HG02763 (cell line): ENCODE measurements at regions not wholly inside any gene's neighbourhood (a gene's known extent, or its start where the extent isn't known, plus 50 kb on each side); places are given as distances from the start of the nearest gene placed in this dataset.
"Not testable (repeated sequence)": the region's sequence is repeated elsewhere in the genome, so short reads cannot be mapped to it uniquely, and the experiment has no call there.

Source experiments
- ATAC-seq: cut with Tn5 transposase; IDR thresholded peaks from one replicate; pipeline ENCODE4 v1.9.1; 2021; ENCODE audit warnings: mild to moderate bottlenecking, moderate library complexity; ENCODE audit not compliant: unreplicated experiment

DNA sequence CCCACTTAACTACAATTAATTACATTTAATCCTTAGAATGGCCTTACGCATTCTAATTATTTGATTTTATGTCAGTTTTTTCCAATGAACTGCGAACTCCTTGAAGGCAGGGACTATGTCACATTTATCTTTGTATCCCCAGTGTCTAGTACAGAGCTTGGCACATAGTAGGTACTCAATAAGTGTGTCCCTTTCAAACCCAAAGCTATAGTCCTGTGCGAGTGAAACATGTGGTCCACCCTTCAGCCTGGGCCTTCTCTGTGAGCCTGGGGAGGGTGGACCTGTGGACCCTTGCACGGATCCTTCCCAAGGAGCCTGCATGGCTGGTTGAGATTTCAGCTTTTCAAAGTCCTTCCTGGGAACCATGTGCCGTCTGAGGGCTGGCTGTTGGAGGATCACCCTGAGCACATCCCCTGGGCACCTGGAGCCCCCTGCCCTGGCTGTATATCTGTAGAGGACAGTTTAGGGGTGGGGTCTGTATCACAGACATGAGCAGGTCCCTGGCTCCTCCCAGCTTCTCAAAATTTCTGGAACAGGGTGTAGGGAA, 103.1 kb downstream of the IER5 start:
- ATAC-seq, result no peak

DNA sequence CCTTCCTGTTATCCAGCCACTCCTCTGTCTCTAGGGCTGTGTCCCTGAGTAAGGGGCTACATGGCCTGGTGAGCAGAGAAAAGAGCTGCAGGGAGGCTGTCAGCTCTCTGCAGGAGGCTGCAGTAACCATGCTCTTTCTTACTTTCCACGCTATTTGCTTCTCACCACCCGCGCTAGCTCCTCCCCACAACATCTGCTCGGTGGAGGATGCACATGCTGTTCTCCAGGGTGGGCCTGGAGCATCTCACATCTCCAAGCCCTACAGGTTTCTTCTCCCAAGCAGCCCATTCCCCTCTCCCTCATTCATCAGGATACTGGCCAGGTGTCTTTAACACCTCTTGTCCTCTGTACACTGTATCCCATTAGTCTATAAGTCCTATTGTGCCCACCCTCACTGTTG, 103.8 kb downstream of the IER5 start:
- ATAC-seq, result no peak

GRCh38 chr1:181202986-181203555, 114.6 kb downstream of the IER5 start:
- ATAC-seq, result no peak

DNA sequence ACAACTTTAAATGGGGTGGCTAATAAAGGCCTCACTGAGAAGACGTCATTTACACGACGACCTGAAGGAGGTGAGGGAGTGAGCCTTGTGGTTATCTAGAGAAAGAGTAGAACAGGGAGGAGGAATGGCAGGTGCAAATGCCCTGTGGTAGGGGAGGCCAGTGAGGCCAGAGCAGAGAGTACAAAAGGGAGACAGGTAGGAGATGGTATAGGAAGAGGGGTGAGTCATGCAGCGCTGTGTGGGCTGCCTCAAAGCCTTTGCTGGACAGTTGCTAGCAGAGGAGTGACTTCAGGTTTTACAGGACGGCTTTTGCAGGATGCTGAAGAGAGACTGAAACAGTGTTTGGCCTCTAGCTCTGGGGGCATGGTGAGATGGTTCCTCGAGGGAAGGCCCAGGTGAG, 116.0 kb downstream of the IER5 start:
- no peak for ATAC-seq

- no peak for ATAC-seq
These were observed 117.4 kb downstream of the IER5 start for GRCh38 chr1:181205901-181206300.

DNA sequence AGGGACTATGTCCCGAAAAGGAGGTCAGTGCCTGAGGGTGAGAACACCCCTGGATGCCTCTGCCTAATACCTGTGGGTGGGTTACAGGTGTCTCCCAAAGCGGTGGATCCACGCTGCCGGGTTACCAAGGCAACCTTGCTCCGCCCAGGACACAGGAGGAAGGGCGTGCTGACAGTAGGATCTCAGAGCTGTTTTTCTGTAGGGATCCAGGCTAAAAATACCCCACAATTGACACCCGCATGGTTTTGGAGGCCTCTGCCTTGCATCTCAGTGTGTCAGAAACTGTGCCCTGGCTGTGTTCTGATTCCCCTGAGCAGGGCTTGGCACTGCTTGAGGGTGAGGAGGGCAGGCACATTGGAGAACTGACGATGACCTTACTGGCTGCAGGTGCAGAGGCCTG, 118.0 kb downstream of the IER5 start:
- no peak for ATAC-seq

DNA sequence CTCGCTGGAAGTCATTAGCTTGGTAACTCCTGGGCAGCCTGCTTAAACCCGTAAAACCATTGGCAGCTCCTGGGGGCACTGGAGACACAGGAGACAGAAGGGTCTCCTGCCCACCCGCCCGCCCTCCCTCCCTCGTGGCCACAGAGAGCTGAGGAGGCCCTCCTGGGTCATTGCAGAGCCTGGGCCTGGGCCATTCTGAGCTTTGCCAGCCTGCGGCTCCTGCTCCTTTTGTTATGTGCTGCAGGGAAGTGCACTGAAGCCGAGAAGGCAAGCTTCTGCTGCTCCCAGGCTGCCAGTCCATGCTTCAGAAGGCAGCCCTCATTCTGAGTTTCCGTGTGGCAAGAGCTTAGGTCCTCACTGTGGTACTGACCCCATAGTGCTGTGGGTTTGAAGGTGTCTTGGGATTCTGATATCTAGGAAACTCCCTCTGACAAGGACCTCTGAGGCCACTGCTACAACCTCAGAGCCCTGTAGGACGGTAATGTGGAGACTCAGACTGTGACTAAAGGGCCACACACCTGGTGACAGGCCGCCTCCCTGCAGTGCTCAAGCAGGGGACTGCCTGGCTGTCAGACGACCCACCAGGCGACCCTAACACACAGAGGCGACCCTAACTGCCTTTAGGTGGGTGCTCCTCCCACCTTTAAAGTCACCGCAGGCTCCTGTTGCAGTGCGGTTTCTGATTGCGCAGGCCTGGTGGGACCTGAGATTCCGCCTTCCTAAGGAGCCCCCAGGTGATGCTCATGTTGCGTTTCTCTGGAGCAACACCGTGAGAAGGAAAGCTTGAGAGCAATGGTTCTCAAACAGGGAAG, 118.7 kb downstream of the IER5 start:
- no peak for ATAC-seq

GRCh38 chr1:181208083-181208482, 119.6 kb downstream of the IER5 start:
- no peak for ATAC-seq

DNA sequence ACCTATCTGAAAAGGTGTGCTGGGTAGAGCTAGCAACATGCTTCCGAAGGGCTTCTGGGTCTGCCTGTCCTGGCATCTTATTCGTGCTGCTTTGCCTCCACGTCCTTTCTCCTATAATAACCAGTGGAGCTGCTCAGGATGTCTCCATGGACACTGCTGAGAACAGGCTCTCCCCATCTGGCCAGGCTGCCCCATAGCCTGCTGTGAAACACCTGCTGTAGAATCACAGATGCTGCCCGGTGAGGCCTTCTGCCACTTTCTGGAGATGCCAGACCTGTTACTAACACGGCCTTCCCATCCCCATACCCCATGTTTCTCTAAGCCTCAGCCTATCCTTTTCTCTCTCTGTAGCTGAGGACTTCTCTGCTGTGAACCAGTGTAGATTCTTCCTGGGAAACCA, 120.5 kb downstream of the IER5 start:
- ATAC-seq, result no peak

- no peak for ATAC-seq
These were observed 124.6 kb downstream of the IER5 start for GRCh38 chr1:181213056-181213455.

GRCh38 chr1:181216591-181216994, 128.1 kb downstream of the IER5 start:
- no peak for ATAC-seq

DNA sequence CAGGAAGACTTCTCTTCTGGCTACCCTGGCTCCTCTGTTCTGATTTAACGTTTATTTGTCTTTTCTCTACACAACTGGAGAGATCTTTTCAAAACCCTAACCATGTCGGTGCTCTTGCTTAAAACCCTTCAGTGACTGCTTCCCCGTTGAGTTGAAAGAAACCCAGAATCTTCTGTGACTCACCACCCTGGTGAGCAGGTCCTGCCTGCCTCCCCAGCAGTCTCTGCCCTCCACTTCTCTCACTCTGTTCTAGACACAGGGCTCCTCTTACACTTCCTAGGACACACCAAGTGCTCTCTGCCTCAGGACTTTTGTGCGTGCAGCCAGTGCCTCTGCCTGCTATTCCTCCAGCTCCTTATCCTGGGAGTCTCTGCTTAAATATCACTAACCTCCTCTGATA, 131.4 kb downstream of the IER5 start:
- no peak for ATAC-seq

DNA sequence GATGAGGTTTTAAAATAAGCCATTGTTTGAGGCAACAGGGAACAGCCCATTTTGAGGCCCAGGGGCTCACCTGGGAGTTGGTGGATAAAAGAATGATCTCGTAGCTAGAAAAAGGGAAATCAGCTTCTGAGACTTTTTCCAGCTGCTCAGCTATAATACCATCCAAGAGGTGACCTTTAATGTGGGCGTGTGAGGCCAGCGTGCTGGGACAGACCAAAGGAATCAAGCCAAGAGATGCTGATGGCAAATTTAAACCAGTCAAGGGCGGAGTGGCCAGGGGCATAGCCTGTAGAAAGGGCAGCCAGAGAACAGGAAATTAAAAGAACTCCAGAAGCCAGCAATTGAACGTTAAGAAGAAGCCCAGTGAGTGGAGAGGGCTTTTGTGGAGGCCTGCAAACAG, 132.6 kb downstream of the IER5 start:
- no peak for ATAC-seq

DNA sequence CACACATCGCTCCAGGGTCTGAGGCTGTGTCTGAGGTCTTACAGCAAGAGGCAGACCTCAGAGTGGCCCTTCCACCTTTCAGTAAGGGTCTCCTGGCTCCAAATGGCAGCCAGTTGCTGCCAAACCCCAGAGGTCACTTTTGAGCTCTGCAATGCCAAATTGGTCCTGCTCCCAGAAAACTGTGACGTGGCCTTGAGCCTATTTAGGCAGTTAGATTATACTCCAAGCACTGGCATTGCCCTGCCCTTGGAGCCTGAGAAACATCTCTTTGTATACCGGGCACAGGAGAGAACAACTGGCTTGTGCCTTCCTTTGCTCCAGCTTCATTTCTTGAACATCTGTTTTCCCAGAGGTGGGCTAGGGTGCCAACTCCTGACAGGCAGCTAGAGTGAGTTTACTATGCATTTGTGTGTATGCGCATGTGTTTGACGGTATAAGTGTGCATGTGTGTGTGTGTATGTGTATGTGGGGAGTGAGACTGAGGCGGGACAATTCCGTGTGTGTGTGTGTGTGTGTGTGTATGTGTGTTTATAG, 134.5 kb downstream of the IER5 start:
- ATAC-seq, result no peak

DNA sequence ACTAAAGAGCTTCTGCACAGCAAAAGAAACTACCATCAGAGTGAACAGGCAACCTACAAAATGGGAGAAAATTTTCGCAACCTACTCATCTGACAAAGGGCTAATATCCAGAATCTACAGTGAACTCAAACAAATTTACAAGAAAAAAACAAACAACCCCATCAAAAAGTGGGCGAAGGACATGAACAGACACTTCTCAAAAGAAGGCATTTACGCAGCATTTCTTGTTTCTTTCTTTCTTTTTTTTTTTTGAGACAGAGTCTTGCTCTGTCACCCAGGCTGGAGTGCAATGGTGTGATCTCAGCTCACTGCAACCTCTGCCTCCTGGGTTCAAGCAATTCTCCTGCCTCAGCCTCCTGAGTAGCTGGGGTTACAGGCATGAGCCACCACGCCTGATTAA, 138.2 kb downstream of the IER5 start:
- not testable (repeated sequence) for ATAC-seq

DNA sequence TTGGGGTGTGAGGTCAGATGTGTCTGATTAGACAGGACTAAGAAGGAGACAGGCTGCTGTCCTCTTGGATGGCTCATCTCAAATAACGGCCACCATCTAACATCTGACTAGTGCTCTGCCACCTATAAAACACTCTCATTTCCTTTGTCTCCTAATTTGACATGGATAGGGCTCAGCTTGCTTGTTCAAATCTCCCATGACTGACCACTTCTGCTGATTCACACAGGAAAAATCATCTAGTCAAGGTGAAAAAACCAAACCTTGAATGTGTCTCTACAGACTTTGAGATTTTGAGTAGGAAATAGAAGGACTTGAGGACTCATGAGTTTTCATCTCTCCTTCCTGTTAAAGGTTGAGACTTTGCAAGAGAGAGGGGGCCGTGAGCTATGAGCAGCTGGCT, 150.6 kb downstream of the IER5 start:
- ATAC-seq, result no peak

DNA sequence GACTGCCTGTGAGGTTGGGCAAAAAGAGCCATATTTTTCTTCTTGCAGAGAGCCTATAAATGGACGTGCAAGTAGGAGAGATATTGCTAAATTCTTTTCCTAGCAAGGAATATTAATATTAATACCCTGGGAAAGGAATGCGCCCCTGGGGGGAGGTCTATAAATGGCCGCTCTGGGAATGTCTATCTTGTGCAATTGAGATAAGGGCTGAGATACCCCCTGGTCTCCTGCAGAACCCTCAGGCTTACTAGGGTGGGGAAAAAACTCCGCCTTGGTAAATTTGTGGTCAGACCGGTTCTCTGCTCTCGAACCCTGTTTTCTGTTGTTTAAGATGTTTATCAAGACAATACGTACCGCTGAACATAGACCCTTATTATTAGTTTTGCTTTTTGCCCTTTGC, 157.8 kb downstream of the IER5 start:
- ATAC-seq, result not testable (repeated sequence)

DNA sequence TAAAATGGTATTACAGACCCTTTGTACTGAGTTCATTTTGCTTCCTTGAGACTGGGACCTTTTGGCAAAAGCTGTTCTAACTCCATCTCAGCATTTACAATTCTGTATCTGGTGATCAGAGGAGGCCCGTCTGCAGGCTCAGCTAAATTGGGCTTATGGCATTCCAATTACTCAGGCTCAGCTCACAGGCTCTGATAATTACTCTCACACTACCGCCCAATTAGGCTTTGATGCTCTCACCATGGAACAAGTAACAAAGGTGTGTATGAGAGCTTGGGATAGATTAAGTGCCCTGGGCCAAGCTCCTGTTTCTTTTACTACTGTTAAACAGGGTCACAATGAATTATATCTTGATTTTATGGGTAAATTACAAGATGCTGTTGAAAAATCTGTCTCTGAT, 159.9 kb downstream of the IER5 start:
- ATAC-seq, result not testable (repeated sequence)

- no peak for ATAC-seq
These were observed 160.7 kb downstream of the IER5 start for GRCh38 chr1:181249186-181249585.

GRCh38 chr1:181250038-181250437, 161.5 kb downstream of the IER5 start:
- ATAC-seq, result no peak

- no peak for ATAC-seq
These were observed 162.7 kb downstream of the IER5 start for GRCh38 chr1:181251001-181251712.

DNA sequence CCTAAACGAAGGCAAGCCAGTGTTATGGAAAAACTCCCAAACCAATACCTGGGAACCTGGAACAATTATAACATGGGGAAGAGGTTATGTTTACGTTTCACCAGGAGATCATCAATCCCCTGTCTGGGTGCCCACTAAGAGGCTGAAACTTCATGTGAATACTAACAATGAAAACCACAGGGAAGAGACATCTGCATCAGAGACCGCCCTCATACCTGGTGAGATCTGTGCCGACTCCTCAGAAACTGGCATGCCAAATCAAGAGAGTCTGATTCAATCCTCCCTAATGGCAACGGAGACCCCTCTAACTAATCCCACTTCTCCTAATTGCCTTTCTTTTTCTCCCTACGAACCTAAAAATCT, 163.2 kb downstream of the IER5 start:
- no peak for ATAC-seq
